ENCODE measurements at regions not wholly inside any gene's neighbourhood (a gene's known extent, or its start where the extent isn't known, plus 50 kb on each side); places are given as distances from the start of the nearest gene placed in this dataset.

GRCh38 chr9:80146466-80146865 is 574.7 kb downstream of the TLE4 start:
- Histone ChIP-seq H3K27ac (ENCODE audit: low read length) (no peak overlapping the region), H3K4me1 (ENCODE audit: control insufficient read depth, insufficient read depth, low read length) (no peaks in the 10 kb centered on the region), H3K36me3 (ENCODE audit: control insufficient read depth, insufficient read depth, low read length) (no peaks in the 10 kb centered on the region), H3K9me3 (ENCODE audit: control insufficient read depth, insufficient read depth, low read depth, low read length) (no peaks in the 10 kb centered on the region), H3K27me3 (ENCODE audit: control insufficient read depth, insufficient read depth, low read length) (no peaks in the 10 kb centered on the region), H3K4me3 (ENCODE audit: low read depth in 2 of 2, low read length in 2 of 2) (no peak overlapping the region)
- intact Hi-C loops (cut with micrococcal nuclease; ENCODE audit: unreplicated experiment) (no loop called here), in situ Hi-C loops (cut with HindIII; ENCODE audit: low pct_unique_long_range_greater_than_20kb, low sequenced_read_pairs) (no loop called here)
- no peak for TF ChIP-seq TCF7L2 (IDR thresholded peaks at IDR 0.05; ENCODE audit: low read depth, low read length)
- TF ChIP-seq REST (IDR thresholded peaks at IDR 0.05; ENCODE audit: insufficient read depth in 1 of 2, low read depth in 2 of 2, low read length in 1 of 2): no peak
- no peak for TF ChIP-seq CTCF (IDR thresholded peaks at IDR 0.05)
- CTCF ChIA-PET: no interaction called here
- BruUV-seq (replicated peaks): no TSS peak
- ATAC-seq (no peak), DNase-seq (ENCODE audit: low read depth, low spot score) (no peak)
- POLR2A ChIA-PET: no interaction called here

GRCh38 chr9:80144856-80145255 is 573.1 kb downstream of the TLE4 start:
- ChIA-PET CTCF (no interaction called here), POLR2A (no interaction called here)
- intact Hi-C loops (cut with micrococcal nuclease; ENCODE audit: unreplicated experiment) (no loop called here), in situ Hi-C loops (cut with HindIII; ENCODE audit: low pct_unique_long_range_greater_than_20kb, low sequenced_read_pairs) (no loop called here)
- no peak for ATAC-seq
- Histone ChIP-seq H3K36me3 (ENCODE audit: control insufficient read depth, insufficient read depth, low read length) (no peaks in the 10 kb centered on the region), H3K27me3 (ENCODE audit: control insufficient read depth, insufficient read depth, low read length) (no peaks in the 10 kb centered on the region), H3K9me3 (ENCODE audit: control insufficient read depth, insufficient read depth, low read depth, low read length) (no peaks in the 10 kb centered on the region), H3K27ac (ENCODE audit: low read length) (no peak overlapping the region), H3K4me1 (ENCODE audit: control insufficient read depth, insufficient read depth, low read length) (no peaks in the 10 kb centered on the region), H3K4me3 (ENCODE audit: low read depth in 2 of 2, low read length in 2 of 2) (no peak overlapping the region)
- TF ChIP-seq TCF7L2 (IDR thresholded peaks at IDR 0.05; ENCODE audit: low read depth, low read length): no peak
- no peak for TF ChIP-seq POLR2AphosphoS5 (IDR thresholded peaks at IDR 0.05; ENCODE audit: low read depth, low read length)
- no peak for TF ChIP-seq REST (IDR thresholded peaks at IDR 0.05; ENCODE audit: insufficient read depth in 1 of 2, low read depth in 2 of 2, low read length in 1 of 2)
- TF ChIP-seq SIN3A (IDR thresholded peaks at IDR 0.05; ENCODE audit: borderline replicate concordance, insufficient read depth, low read depth, low read length): no peak
- TF ChIP-seq CTCF (IDR thresholded peaks at IDR 0.05): no peak
- BruUV-seq (replicated peaks): no TSS peak
- no peak for DNase-seq (ENCODE audit: low read depth, low spot score)

Data from Panc1 (cell line).